NCI-H2171 (cell line): ENCODE measurements at regions not wholly inside any gene's neighbourhood (a gene's known extent, or its start where the extent isn't known, plus 50 kb on each side); places are given as distances from the start of the nearest gene placed in this dataset.

Experiments
- DNase-seq: peaks from one replicate; lab custom pipeline; 2025; lab: John Stamatoyannopoulos, UW

GRCh38 chr2:134142903-134143302 is 111.0 kb upstream of the MGAT5 start:
- no peak for DNase-seq

GRCh38 chr2:134143568-134143967 is 110.3 kb upstream of the MGAT5 start:
- no peak for DNase-seq

- DNase-seq = peak; percentile 40
Measured at GRCh38 chr2:134144081-134144596, 109.7 kb upstream of the MGAT5 start.

GRCh38 chr2:134144651-134145050 is 109.2 kb upstream of the MGAT5 start:
- DNase-seq = no peak

- DNase-seq = no peak
Measured at GRCh38 chr2:134145519-134145918, 108.4 kb upstream of the MGAT5 start.

GRCh38 chr2:134146161-134146560 is 107.7 kb upstream of the MGAT5 start:
- no peak for DNase-seq

GRCh38 chr2:134146620-134147019 is 107.3 kb upstream of the MGAT5 start:
- no peak for DNase-seq

GRCh38 chr2:134148172-134148571 is 105.7 kb upstream of the MGAT5 start:
- no peak for DNase-seq

- DNase-seq = peak; percentile 85
Measured at GRCh38 chr2:134148843-134149472, 104.9 kb upstream of the MGAT5 start.

- DNase-seq = peak; percentile 14
Measured at GRCh38 chr2:134149904-134150303, 104.0 kb upstream of the MGAT5 start.

GRCh38 chr2:134150760-134151159 is 103.1 kb upstream of the MGAT5 start:
- no peak for DNase-seq

- DNase-seq = no peak
Measured at GRCh38 chr2:134152045-134153010, 101.5 kb upstream of the MGAT5 start.

GRCh38 chr2:134153294-134153880 is 100.5 kb upstream of the MGAT5 start:
- no peak for DNase-seq

- no peak for DNase-seq
Measured at GRCh38 chr2:134154246-134154645, 99.6 kb upstream of the MGAT5 start.

GRCh38 chr2:134155134-134155533 is 98.7 kb upstream of the MGAT5 start:
- no peak for DNase-seq

- no peak for DNase-seq
Measured at GRCh38 chr2:134158295-134158694, 95.6 kb upstream of the MGAT5 start.

GRCh38 chr2:134161170-134161547 is 92.7 kb upstream of the MGAT5 start:
- DNase-seq = no peak

- DNase-seq = no peak
Measured at GRCh38 chr2:134163336-134163735, 90.5 kb upstream of the MGAT5 start.

- no peak for DNase-seq
Measured at GRCh38 chr2:134164306-134164705, 89.6 kb upstream of the MGAT5 start.

GRCh38 chr2:134167015-134167414 is 86.9 kb upstream of the MGAT5 start:
- peak; percentile 67 for DNase-seq

GRCh38 chr2:134169788-134170187 is 84.1 kb upstream of the MGAT5 start:
- DNase-seq = no peak

- no peak for DNase-seq
Measured at GRCh38 chr2:134170294-134170693, 83.6 kb upstream of the MGAT5 start.

GRCh38 chr2:134170700-134171099 is 83.2 kb upstream of the MGAT5 start:
- no peak for DNase-seq
